ENCODE measurements at regions not wholly inside any gene's neighbourhood (a gene's known extent, or its start where the extent isn't known, plus 50 kb on each side); places are given as distances from the start of the nearest gene placed in this dataset.
"Not testable (repeated sequence)": the region's sequence is repeated elsewhere in the genome, so short reads cannot be mapped to it uniquely, and the experiment has no call there.

GRCh38 chr16:79392081-79392480 is 208.5 kb downstream of the MAF start:
- DNase-seq = no peak
- intact Hi-C loops (cut with DNase I) = no loop called here
- ATAC-seq (ENCODE audit: poor library complexity) = no peak

DNA sequence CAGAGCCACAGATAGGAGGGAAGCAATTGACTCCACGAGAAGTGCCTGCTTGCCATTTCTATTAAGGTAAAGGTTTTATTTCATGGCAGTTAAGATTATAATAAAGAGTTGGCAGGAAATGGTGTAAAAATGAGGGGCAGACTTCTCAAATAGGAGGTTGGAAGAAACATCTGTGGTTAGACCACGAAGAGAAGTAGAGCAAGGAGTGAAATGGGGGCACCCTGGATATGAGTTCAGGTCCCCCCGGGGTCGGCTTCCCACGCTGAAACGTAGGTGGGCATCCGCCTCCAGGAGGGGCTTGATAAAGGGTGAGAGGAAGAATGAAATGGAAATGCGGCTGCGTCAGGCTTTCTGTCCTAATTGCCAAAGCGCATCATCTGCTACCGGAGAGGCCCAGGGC is 209.1 kb downstream of the MAF start:
- DNase-seq (no peak), ATAC-seq (ENCODE audit: poor library complexity) (no peak)
- intact Hi-C loops (cut with DNase I) = no loop called here

GRCh38 chr16:79390481-79391051 is 210.0 kb downstream of the MAF start:
- ATAC-seq (ENCODE audit: poor library complexity) (no peak), DNase-seq (no peak)
- intact Hi-C loops (cut with DNase I) = no loop called here

DNA sequence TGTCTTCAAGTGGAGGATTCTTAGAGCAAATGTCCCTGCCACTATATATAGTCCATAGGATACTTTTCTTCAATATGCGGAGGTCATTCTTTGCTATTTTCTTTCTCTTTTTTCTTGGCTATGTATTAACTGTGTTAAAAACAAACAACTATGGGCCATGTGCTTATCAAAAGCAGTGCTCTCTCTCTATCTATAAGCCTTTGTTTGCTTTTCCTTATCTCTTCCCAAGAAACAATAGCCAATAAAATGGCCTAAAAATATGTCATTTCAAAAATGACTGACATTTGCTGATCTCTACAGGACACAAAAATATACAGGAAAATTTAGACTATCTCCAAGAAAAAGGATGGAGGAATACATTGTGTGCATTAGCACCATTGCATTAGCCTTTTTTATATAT is 212.1 kb downstream of the MAF start:
- ATAC-seq (ENCODE audit: poor library complexity) (no peak), DNase-seq (no peak)
- intact Hi-C loops (cut with DNase I) = no loop called here

- DNase-seq (no peak), ATAC-seq (ENCODE audit: poor library complexity) (no peak)
- intact Hi-C loops (cut with DNase I) = no loop called here
These were observed 214.2 kb downstream of the MAF start for GRCh38 chr16:79386299-79386698.

- intact Hi-C loops (cut with DNase I) = no loop called here
- no peak for DNase-seq
- ATAC-seq (ENCODE audit: poor library complexity) = peak; percentile 43
These were observed 218.9 kb downstream of the MAF start for GRCh38 chr16:79381603-79382042.

DNA sequence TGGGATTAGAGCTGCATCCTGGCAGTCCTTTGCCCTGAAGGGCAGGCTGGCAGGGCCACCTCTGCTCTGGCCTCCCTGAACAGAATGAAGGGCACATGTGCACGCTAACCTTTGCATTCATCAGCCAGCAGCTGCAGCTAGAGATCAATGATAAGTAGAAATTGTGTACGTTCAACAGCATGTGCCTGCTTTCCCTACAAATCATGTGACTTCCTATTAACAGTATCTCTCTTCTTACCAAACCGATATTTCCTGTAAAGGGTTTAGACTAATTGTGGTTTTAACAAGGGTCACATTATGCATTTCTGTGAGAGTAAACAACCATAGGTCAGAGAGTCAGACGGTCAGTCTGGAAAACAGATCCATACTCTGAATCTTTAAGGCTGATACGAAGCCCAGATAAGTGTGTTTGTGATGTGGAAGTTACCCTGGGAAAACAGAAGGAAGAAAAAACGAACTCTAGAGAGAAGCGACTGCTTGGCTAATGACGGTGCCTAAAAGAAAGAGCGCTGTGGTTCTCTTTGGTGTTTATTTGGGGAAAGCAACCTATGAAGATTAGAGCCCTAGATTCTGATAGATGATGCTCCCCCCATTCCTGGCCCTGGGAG is 219.4 kb downstream of the MAF start:
- intact Hi-C loops (cut with DNase I) = no loop called here
- no peak for DNase-seq
- no peak for ATAC-seq (ENCODE audit: poor library complexity)

- DNase-seq (no peak), ATAC-seq (ENCODE audit: poor library complexity) (no peak)
- intact Hi-C loops (cut with DNase I) = no loop called here
These were observed 221.4 kb downstream of the MAF start for GRCh38 chr16:79379095-79379494.

- ATAC-seq (ENCODE audit: poor library complexity); intact Hi-C loops (cut with DNase I); DNase-seq: not testable (repeated sequence)
These were observed 223.5 kb downstream of the MAF start for GRCh38 chr16:79377082-79377481.

DNA sequence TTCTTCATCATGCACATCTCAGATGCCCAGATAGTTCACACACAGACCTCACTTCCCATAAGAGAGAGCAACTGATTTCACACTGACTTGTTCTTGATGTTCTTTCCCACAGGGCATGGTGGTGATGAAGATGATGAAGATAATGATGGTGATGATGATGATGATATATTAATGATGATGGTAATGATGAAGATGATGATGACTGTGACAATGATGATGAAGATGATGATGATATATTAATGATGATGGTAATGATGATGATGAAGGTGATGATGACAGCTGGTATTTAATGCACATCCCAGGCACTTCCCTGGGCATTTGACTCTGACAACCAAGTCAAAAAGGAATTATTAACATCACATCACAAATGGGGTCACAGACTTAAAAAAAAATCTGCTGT is 225.2 kb downstream of the MAF start:
- ATAC-seq (ENCODE audit: poor library complexity) = no peak
- intact Hi-C loops (cut with DNase I) = no loop called here
- no peak for DNase-seq

DNA sequence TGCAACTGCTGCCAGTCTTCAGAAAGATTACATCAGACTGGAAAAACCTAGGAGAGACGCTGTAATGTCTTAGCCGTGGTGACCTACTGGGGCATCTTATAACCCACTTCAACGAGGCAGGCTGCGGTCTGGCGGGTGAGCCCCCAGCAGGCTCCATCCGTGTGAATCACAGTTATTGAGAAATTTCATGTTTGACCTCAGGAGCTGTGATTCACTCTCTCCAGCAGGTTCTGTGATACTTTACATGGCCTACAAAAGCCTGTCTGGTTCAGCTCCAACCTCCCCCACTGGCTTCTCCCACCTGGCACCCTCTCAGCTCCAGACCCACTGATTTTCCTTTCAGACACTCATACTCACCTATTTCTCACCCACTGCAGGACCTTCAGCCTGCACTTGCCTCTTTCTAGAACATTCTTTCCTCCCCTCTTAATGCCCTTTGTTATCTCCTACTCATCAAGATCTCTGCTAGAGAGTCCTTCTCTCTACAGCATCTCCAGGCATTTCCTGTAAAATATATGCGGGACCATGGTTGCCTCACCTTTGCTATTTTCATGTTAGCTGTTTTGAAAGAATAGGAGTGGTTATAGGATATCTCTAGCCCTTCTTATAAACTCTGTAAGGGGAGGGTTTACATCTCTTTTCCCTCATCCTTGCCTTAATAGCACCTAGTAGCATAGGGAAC is 227.9 kb downstream of the MAF start:
- intact Hi-C loops (cut with DNase I) = no loop called here
- DNase-seq (no peak), ATAC-seq (ENCODE audit: poor library complexity) (no peak)

- intact Hi-C loops (cut with DNase I) = no loop called here
- DNase-seq (no peak), ATAC-seq (ENCODE audit: poor library complexity) (no peak)
These were observed 229.8 kb downstream of the MAF start for GRCh38 chr16:79370736-79371135.

GRCh38 chr16:79369796-79370195 is 230.7 kb downstream of the MAF start:
- intact Hi-C loops (cut with DNase I) = no loop called here
- no peak for ATAC-seq (ENCODE audit: poor library complexity)
- DNase-seq = no peak

GRCh38 chr16:79367822-79368221 is 232.7 kb downstream of the MAF start:
- ATAC-seq (ENCODE audit: poor library complexity) (no peak), DNase-seq (no peak)
- intact Hi-C loops (cut with DNase I) = no loop called here

DNA sequence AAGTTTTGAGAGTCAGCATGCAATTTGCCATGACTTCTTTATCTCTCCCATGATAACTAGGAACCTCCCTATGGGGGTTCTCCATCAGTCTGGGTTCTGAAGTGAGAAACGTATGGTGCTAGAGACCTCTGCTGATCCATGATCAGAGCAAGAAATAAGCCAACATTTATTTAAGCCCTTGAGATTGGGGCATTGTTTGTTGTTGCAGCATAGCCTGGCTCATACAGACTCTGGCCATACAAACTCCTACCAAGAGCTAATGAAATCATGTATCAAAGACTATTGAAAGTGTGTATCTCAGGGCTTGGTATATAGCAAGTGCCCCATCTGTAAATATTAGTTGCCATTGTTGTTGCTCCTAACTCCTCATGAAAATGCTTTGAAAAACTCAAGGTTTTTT is 233.9 kb downstream of the MAF start:
- intact Hi-C loops (cut with DNase I) = no loop called here
- DNase-seq (no peak), ATAC-seq (ENCODE audit: poor library complexity) (no peak)

DNA sequence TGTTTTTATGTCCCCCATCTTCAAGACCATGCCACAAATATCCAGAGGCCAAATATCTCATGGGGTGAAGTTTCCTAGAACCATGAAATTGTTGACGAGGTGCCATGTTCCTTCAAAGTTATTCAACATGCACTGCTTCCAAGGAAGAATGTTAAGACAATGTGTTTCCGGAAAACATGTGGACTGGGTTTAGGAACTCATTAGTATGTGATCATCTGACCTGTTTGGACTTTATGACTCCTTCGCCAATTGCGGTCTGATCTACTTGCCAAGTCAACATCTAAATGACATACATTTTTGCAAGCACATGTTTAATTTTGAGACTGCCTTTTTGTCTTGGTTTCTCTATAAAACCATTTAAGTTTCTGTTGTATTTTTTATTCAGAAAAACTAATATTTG is 234.8 kb downstream of the MAF start:
- DNase-seq = no peak
- intact Hi-C loops (cut with DNase I) = no loop called here
- ATAC-seq (ENCODE audit: poor library complexity) = no peak

DNA sequence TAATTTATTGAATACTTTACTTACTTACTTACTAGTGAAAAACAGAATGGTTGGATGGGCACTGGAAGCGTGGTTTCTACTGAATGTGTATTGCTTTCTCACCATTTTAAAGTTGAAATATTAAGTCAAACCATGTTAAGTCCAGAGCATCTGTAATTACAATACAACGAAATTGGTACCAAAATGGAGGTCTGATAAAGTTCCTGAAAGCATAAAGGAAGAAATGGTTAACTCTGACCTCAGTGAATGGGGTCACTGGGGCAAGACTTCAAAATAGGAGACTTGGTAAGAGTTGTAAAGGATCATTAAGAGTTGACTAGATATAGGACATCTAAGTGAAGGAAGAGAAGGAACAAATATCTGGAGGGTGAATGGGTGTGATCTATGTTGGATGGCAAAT is 237.1 kb downstream of the MAF start:
- ATAC-seq (ENCODE audit: poor library complexity) = no peak
- intact Hi-C loops (cut with DNase I) = no loop called here
- no peak for DNase-seq

DNA sequence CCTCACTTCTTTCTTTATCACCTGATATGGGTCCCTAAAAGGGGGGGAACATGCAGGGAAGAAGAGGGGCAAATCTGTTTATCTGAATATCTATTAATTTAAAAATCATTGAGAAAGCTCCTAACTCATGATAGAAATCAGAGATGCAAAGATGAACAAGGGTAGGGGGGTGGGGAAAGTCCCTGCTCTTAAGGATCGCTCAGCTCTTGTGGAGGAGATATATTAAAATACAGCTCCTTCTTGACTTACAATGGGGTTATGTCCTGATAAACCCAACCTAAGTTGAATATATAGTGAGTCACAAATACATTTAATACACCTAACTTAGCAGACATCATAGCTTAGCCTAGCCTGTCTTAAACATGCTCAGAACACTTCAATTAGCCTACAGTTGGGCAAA is 237.5 kb downstream of the MAF start:
- intact Hi-C loops (cut with DNase I) = no loop called here
- ATAC-seq (ENCODE audit: poor library complexity) (no peak), DNase-seq (no peak)

DNA sequence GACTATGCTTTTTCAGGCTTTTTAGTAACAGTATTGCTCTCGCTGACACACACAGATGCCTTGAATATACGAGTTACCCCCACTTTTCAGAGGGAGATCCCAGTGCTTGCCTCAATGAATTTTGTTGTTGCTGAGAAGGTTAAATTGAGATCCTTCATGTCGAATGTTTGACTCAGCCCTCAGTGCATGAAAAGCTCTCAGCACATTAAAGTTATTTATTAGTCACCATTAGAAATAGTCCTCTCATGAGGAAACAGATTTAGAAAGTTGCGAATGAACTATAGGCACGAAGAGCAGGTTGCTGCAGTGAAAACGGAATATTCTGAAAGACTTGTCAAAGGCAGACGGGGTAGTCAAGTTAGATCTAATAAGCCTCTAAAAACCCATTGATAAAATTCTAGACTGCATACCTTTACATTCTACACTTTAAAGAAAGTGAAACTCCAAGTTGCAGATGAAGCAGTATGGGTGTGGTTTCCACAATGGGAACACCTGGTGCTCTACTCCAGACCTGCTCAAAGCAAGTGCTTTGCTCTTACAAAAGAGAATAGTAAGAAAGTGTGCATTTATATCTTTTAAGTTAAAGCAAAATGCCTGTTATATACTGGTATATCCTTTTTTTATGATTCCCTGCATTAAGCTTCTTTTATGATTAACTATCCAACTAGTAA is 238.1 kb downstream of the MAF start:
- intact Hi-C loops (cut with DNase I) = no loop called here
- ATAC-seq (ENCODE audit: poor library complexity) (no peak), DNase-seq (no peak)

DNA sequence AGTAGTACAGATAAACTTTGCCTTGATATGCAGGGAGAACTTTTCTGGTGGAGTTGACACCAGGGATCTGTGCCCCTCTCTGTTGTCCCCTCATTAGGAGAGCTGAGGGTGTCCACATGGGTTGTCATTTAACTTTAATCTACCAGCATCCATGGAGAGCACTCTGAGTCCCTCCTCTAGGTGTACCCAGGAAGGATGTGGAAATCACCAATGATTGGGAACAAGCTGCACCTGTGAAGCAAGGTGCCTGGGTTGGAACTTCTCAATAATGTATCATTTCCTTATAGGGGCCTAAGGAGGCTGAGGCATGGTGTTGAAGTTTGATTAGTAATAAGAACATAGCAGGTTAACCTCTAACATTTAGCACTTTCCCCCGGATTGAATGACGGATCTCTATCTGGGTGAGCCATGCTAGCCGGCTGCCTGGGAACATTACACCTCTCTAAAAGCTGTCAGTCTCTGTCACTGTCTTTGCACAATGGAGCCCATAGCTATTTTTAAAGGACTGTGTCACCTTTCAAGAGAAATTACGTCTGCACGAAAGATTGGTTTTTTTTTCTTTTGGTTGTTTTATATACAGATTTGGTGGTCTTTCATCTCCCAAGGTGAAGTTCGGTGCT is 239.3 kb downstream of the MAF start:
- DNase-seq (no peak), ATAC-seq (ENCODE audit: poor library complexity) (no peak)
- intact Hi-C loops (cut with DNase I) = no loop called here

Data from Right ventricle myocardium superior (tissue), 1 donor.